Sigmoid colon (tissue), 6 donors: ENCODE measurements at regions not wholly inside any gene's neighbourhood (a gene's known extent, or its start where the extent isn't known, plus 50 kb on each side); places are given as distances from the start of the nearest gene placed in this dataset.

Source experiments
- DNase-seq: peaks from one replicate; pipeline ENCODE4 v3.0.0-alpha.2; 2019
- H3K27ac ChIP-seq, 4 donors: fragments of 200-600 bp; sonication (generic); one replicate each; pipeline ENCODE4 v1.5.1; 2016 to 2019; ENCODE audit warnings: mild to moderate bottlenecking in 1 of 4
- H3K27me3 ChIP-seq, 3 donors: fragments of 200-600 bp; sonication (generic); one replicate each; pipeline ENCODE4 v1.5.1; 2019; ENCODE audit warnings: mild to moderate bottlenecking in 1 of 3
- H3K36me3 ChIP-seq, 4 donors: fragments of 200-600 bp; sonication (generic); one replicate each; pipeline ENCODE4 v1.5.1; 2016 to 2019
- H3K4me1 ChIP-seq, 4 donors: fragments of 200-600 bp; sonication (generic); one replicate each; pipeline ENCODE4 v1.5.1; 2017 to 2019
- H3K4me3 ChIP-seq, 4 donors: fragments of 200-600 bp; sonication (generic); one replicate each; pipeline ENCODE4 v1.5.1; 2017 to 2019; ENCODE audit warnings: mild to moderate bottlenecking in 2 of 4, moderate library complexity in 1 of 4
- H3K9me3 ChIP-seq, 4 donors: fragments of 200-600 bp in 3 of 4; sonication (generic) in 3 of 4; one replicate each; pipeline versions ENCODE4 v1.5.1 to v1.6.1; 2013 to 2019
- EP300 ChIP-seq, 4 donors: sonication (generic); formaldehyde crosslinking; IDR thresholded peaks; one replicate each; pipeline ENCODE4 v1.6.1; 2017; ENCODE audit warnings: antibody characterized with exemption in 4 of 4
- POLR2A ChIP-seq, 2 donors: fragments of 450-650 bp; IDR thresholded peaks; one replicate each; pipeline ENCODE4 v1.6.1; 2016; ENCODE audit warnings: antibody characterized with exemption in 2 of 2, mild to moderate bottlenecking in 2 of 2, moderate library complexity in 2 of 2
- POLR2AphosphoS5 ChIP-seq, 4 donors: sonication (generic); formaldehyde crosslinking; IDR thresholded peaks; one replicate each; pipeline ENCODE4 v1.6.1; 2017; ENCODE audit warnings: antibody characterized with exemption in 4 of 4
- WGBS, 2 donors: extraction: QIAGEN DNeasy Blood & Tissue Kit; methylation state at CpG; one replicate each; pipeline ENCODE4 v1.1.7; 2013; 5-methylcytosine and 5-hydroxymethylcytosine counted together
- intact Hi-C: fragments of 100-400 bp; cut with DNase I; formaldehyde crosslinking; loops from one replicate; pipeline ENCODE4 v1.15.1; 2023
- TF ChIP-seq, protein P1 (sequence below), 4 experiments: fragments of 450-650 bp in 3 of 4; fragments of 200-600 bp in 1 of 4; IDR thresholded peaks; one replicate each; pipeline ENCODE4 v1.5.1; 2016 to 2019; ENCODE audit warnings: antibody characterized with exemption in 4 of 4, mild to moderate bottlenecking in 3 of 4, moderate library complexity in 2 of 4
- donor health status: healthy with polysubstance abuse.
- donor health status: healthy.

DNA sequence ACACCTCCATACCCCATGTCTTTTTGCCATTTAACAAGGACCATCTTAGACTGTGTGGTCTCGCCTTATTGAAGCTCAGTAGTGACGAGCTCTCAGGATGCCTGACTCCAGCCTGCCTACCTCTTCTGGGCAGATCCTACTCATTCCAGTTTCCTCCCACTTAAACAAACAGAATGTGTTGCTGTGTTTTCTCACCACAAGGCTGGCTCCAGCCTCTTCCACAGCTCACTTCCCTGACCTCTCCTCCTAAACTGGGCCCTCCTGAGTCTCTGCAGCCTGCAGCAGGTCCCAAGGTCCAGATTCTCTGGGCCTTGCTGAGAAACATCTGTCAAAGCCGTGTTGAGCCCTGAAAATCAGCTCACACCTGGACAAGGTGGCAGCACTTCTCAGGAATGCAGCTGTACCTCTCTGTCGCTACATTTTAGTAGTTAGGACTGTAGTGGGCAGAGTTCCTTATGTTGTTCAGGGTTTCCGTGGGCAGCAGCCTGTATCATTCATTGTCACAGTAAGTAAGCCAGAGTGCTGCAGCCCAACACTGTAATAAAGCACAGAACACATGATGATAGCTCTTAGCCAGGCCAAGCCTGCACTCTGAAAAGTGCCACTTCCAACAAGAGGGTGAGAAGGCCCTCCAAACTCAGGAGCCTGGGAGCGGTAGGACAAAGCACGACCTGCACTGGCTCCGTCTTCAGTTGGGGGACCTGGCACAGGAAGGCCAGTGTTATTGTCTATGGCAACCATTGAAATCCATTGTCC, 68.5 kb downstream of the NKX2-1 start:
- intact Hi-C loops: no loop called here
- no peak for TF ChIP-seq POLR2AphosphoS5 (IDR thresholded peaks at IDR 0.05)
- no peak for TF ChIP-seq POLR2A (IDR thresholded peaks at IDR 0.05)
- TF ChIP-seq, protein P1, sequence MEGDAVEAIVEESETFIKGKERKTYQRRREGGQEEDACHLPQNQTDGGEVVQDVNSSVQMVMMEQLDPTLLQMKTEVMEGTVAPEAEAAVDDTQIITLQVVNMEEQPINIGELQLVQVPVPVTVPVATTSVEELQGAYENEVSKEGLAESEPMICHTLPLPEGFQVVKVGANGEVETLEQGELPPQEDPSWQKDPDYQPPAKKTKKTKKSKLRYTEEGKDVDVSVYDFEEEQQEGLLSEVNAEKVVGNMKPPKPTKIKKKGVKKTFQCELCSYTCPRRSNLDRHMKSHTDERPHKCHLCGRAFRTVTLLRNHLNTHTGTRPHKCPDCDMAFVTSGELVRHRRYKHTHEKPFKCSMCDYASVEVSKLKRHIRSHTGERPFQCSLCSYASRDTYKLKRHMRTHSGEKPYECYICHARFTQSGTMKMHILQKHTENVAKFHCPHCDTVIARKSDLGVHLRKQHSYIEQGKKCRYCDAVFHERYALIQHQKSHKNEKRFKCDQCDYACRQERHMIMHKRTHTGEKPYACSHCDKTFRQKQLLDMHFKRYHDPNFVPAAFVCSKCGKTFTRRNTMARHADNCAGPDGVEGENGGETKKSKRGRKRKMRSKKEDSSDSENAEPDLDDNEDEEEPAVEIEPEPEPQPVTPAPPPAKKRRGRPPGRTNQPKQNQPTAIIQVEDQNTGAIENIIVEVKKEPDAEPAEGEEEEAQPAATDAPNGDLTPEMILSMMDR (IDR thresholded peaks at IDR 0.05): no peak
- no peak for TF ChIP-seq EP300 (IDR thresholded peaks at IDR 0.05)

DNA sequence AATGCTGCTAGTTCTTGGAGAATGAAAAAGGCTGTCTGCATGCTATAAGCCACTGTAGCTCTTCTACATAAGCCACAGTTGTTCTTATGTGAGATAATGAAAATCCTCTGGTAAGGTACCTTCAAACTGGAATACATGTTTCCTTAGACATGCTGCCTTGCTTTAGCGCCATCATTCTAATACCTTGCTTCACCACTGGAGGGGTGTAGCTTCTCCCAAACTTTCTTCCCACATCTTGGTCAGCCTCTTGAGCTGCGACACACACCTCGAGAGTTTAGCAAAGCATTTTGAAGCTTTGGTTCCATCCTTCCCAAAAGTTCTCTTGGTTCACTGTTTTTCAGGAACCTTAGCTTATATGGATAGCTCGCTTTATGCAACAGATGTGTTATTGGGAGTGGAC, 69.5 kb downstream of the NKX2-1 start:
- DNase-seq: no peak
- no peak overlapping the region for H3K4me3 ChIP-seq
- intact Hi-C loops: no loop called here
- H3K36me3 ChIP-seq: no peaks in the 10 kb centered on the region
- no peaks in the 10 kb centered on the region for H3K4me1 ChIP-seq
- 89 to 97% methylated on average over 4 of the region's 4 CpGs for WGBS, 2 donors
- H3K9me3 ChIP-seq: no peaks in the 10 kb centered on the region
- H3K27ac ChIP-seq: no peak overlapping the region
- no peaks in the 10 kb centered on the region for H3K27me3 ChIP-seq
- no peak for TF ChIP-seq POLR2A (IDR thresholded peaks at IDR 0.05)
- TF ChIP-seq, protein P1 (IDR thresholded peaks at IDR 0.05): no peak
- no peak for TF ChIP-seq POLR2AphosphoS5 (IDR thresholded peaks at IDR 0.05)
- no peak for TF ChIP-seq EP300 (IDR thresholded peaks at IDR 0.05)

More for the DNA sequence above, 68.5 kb downstream of the NKX2-1 start:
- Histone ChIP-seq H3K27ac (no peak overlapping the region), H3K27me3 (no peaks in the 10 kb centered on the region), H3K4me3 (no peak overlapping the region), H3K36me3 (no peaks in the 10 kb centered on the region), H3K9me3 (no peaks in the 10 kb centered on the region), H3K4me1 (no peaks in the 10 kb centered on the region)
- WGBS, 2 donors: 75 to 78% methylated on average over 8 of the region's 8 CpGs
- no peak for DNase-seq

DNA sequence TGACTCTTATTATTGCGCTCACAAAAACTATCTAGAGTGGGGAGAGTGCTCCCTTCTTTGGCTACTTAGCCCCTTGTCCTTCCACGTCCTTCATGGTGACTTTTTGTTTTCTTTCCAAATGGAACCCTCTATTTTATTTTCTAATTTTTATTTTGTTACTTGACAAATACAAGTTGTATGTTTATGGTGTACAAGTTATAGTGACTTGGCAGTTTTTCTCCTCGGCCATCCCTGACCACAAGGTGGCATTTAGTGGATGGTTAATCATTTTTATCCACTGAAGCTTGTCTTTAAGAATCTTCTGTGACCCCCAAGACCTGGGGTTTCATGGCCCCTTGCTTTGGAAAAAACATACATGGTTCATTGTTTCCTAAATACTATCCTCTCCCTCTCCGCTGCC, 70.1 kb downstream of the NKX2-1 start:
- no peaks in the 10 kb centered on the region for H3K4me1 ChIP-seq
- no peak for DNase-seq
- H3K36me3 ChIP-seq: no peaks in the 10 kb centered on the region
- no peak for TF ChIP-seq POLR2A (IDR thresholded peaks at IDR 0.05)
- TF ChIP-seq, protein P1 (IDR thresholded peaks at IDR 0.05): no peak
- no peaks in the 10 kb centered on the region for H3K9me3 ChIP-seq
- 83 to 85% methylated on average over 4 of the region's 4 CpGs for WGBS, 2 donors
- intact Hi-C loops: no loop called here
- H3K27me3 ChIP-seq: no peaks in the 10 kb centered on the region
- no peak overlapping the region for H3K27ac ChIP-seq
- no peak overlapping the region for H3K4me3 ChIP-seq

DNA sequence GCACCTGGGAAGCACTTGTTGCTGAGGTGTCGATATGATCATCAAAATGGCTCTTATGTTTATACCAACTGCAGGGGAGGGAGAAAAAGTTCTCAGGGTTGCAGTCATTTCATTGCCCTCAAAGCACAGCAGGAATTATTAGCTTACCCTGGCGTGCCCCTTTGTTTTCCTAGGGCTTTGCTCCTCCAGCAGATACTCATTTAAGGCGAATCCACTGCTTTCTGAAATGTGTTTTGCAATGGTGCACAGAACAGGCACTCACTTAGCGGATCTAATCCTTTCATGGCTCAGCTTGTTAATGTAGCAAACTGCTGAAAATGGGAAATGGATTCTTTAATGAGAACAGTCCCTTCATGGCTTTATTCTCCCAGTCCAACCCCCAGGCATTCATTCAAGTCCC, 76.7 kb downstream of the NKX2-1 start:
- WGBS, 2 donors: 67 to 72% methylated on average over 4 of the region's 4 CpGs

More for the DNA sequence above, 76.7 kb downstream of the NKX2-1 start:
- Histone ChIP-seq H3K4me1 (no peaks in the 10 kb centered on the region), H3K4me3 (no peak overlapping the region), H3K9me3 (no peaks in the 10 kb centered on the region), H3K27me3 (peaks cover 0 to 15% (median 0%) of the 10 kb centered on the region in 3 donors), H3K27ac (no peak overlapping the region), H3K36me3 (no peaks in the 10 kb centered on the region)
- TF ChIP-seq POLR2AphosphoS5 (IDR thresholded peaks at IDR 0.05) (no peak), POLR2A (IDR thresholded peaks at IDR 0.05) (no peak), EP300 (IDR thresholded peaks at IDR 0.05) (no peak)
- TF ChIP-seq, protein P1 (IDR thresholded peaks at IDR 0.05): no peak
- intact Hi-C loops: no loop called here
- DNase-seq: no peak
